K562 (cell line): ENCODE measurements at regions not wholly inside any gene's neighbourhood (a gene's known extent, or its start where the extent isn't known, plus 50 kb on each side); places are given as distances from the start of the nearest gene placed in this dataset.

Source experiments
- ATAC-seq: fragments of 200-7000 bp; cut with Tn5 transposase; 3 replicates; pipeline ENCODE4 v1.9.1; 2020; ENCODE audit warnings: moderate library complexity
- BruUV-seq: library from RNA; stranded (reverse); fragments of 400-500 nt; replicated peaks from 2 replicates; lab custom pipeline; 2021; lab: Mats Ljungman, UMichigan
- CTCF ChIA-PET: fragments of 300-600 bp; formaldehyde crosslinking; extraction: SDS; loops from one replicate; lab custom pipeline; 2021; ENCODE audit warnings: low intra/inter-chr PET ratio; lab: Yijun Ruan, JAX
- POLR2A ChIA-PET: fragments of 300-600, 350-650 bp; sonication (Branson Sonifier 250); formaldehyde crosslinking; extraction: SDS; loops from one replicate; lab custom pipeline; 2021; ENCODE audit warnings: antibody characterized with exemption, inconsistent platforms; lab: Yijun Ruan, JAX
- DNase-seq, 4 experiments: peaks; one replicate each; pipeline versions ENCODE4 v3.0.0 to v3.0.0-alpha.2; 2011 to 2018; ENCODE audit warnings: low spot score in 3 of 4, mixed read lengths in 3 of 4; ENCODE audit errors: extremely low read depth in 1 of 4
- FAIRE-seq: peaks from 2 replicates; lab custom pipeline; 2011; peaks lifted over from hg19 to GRCh38; lab: Jason Lieb, UNC
- H2AFZ ChIP-seq: 2 replicates; pipeline ENCODE4 v1.6.0; 2011; ENCODE audit warnings: low read depth, low read length, control low read depth, inconsistent platforms
- H3K27ac ChIP-seq: fragments of 200-600 bp; 3 replicates; pipeline ENCODE4 v1.8.0; 2011; ENCODE audit warnings: low read depth, mild to moderate bottlenecking, control low read depth, inconsistent platforms, low read length, moderate library complexity, mixed read lengths; ENCODE audit errors: extremely low read depth
- H3K27me3 ChIP-seq, 2 experiments: fragments of 300-600 bp in 1 of 2; 2 replicates in 1 of 2; 3 replicates in 1 of 2; pipeline versions ENCODE4 v1.6.0 to v1.8.0; 2011; ENCODE audit warnings: inconsistent platforms in 2 of 2, low read length in 2 of 2, mild to moderate bottlenecking in 1 of 2, mixed read lengths in 1 of 2, moderate library complexity in 1 of 2; ENCODE audit not compliant: control insufficient read depth in 2 of 2, insufficient read depth in 2 of 2
- H3K36me3 ChIP-seq: fragments of 300-600 bp; 3 replicates; pipeline ENCODE4 v1.8.0; 2011; ENCODE audit warnings: mild to moderate bottlenecking, low read length, inconsistent platforms; ENCODE audit not compliant: control insufficient read depth, insufficient read depth
- H3K4me1 ChIP-seq, 2 experiments: fragments of 200-600 bp in 1 of 2; replicated peaks in 1 of 2; 2 replicates in 1 of 2; 3 replicates in 1 of 2; pipeline versions ENCODE4 v1.5.1 to v1.8.0; 2011; ENCODE audit warnings: inconsistent platforms in 2 of 2, low read length in 2 of 2, mild to moderate bottlenecking in 1 of 2, mixed read lengths in 1 of 2, moderate library complexity in 1 of 2; ENCODE audit not compliant: control insufficient read depth in 2 of 2, insufficient read depth in 2 of 2
- H3K4me2 ChIP-seq: 2 replicates; pipeline ENCODE4 v1.6.1; 2011; ENCODE audit warnings: low read length, control low read depth, inconsistent platforms, mixed read lengths; ENCODE audit not compliant: insufficient read depth
- H3K4me3 ChIP-seq: fragments of 200-600 bp; sonication (generic), shearing (Covaris generic); 2 replicates; pipeline ENCODE4 v1.5.1; 2016; ENCODE audit warnings: control low read depth, inconsistent platforms
- H3K79me2 ChIP-seq: fragments of 200-600 bp; 3 replicates; pipeline ENCODE4 v1.8.0; 2011; ENCODE audit warnings: low read length, inconsistent platforms; ENCODE audit not compliant: control insufficient read depth, insufficient read depth
- H3K9ac ChIP-seq, 2 experiments: 2 replicates each; pipeline versions ENCODE4 v1.6.0 to v1.6.1; 2011; ENCODE audit warnings: low read depth in 2 of 2, low read length in 2 of 2, control low read depth in 1 of 2, inconsistent platforms in 1 of 2, mild to moderate bottlenecking in 1 of 2, mixed read lengths in 1 of 2; ENCODE audit not compliant: insufficient read depth in 1 of 2
- H3K9me1 ChIP-seq: one replicate; pipeline ENCODE4 v1.6.0; 2011; ENCODE audit warnings: inconsistent platforms, mild to moderate bottlenecking, low read length, moderate library complexity; ENCODE audit not compliant: control insufficient read depth, insufficient read depth
- H3K9me3 ChIP-seq: replicated peaks from 2 replicates; pipeline ENCODE4 v1.5.1; 2011; ENCODE audit warnings: low read depth, low read length, inconsistent platforms; ENCODE audit not compliant: control insufficient read depth, insufficient read depth
- H4K20me1 ChIP-seq: replicated peaks from 2 replicates; pipeline ENCODE4 v1.6.1; 2011; ENCODE audit warnings: low read length, inconsistent platforms, mixed read lengths; ENCODE audit not compliant: control insufficient read depth, insufficient read depth
- EZH2 ChIP-seq: IDR thresholded peaks from 2 replicates; pipeline ENCODE4 v1.6.1; 2012; ENCODE audit warnings: low read depth, mild to moderate bottlenecking, inconsistent platforms, low read length, borderline replicate concordance
- PBX2 ChIP-seq, 2 experiments: IDR thresholded peaks in 1 of 2; conservative IDR thresholded peaks in 1 of 2; 2 replicates each; pipeline ENCODE4 v1.6.1; 2016; ENCODE audit warnings: low read depth in 2 of 2, mild to moderate bottlenecking in 1 of 2, missing compliant biosample characterization in 1 of 2, missing genetic modification characterization in 1 of 2, moderate library complexity in 1 of 2
- POLR2AphosphoS5 ChIP-seq: IDR thresholded peaks from 2 replicates; pipeline ENCODE4 v1.6.1; 2011; ENCODE audit warnings: mild to moderate bottlenecking, low read depth, low read length, moderate library complexity; ENCODE audit not compliant: control insufficient read depth, insufficient read depth
- ZNF274 ChIP-seq: IDR thresholded peaks from 2 replicates; pipeline ENCODE4 v1.6.1; 2011; ENCODE audit warnings: low read depth, mild to moderate bottlenecking, low read length, moderate library complexity, borderline replicate concordance
- WGBS: fragments of 100-300 bp; shearing (Covaris generic); methylation state at CpG from one replicate; pipeline ENCODE4 v1.1.6; 2016; ENCODE audit warnings: low coverage, mixed read lengths; ENCODE audit not compliant: insufficient coverage; ENCODE audit errors: missing lambda C conversion rate; 5-methylcytosine and 5-hydroxymethylcytosine counted together
- in situ Hi-C: fragments of 300-500 bp; cut with MboI; formaldehyde crosslinking; loops from 4 replicates; pipeline ENCODE4 v1.15.0; 2018; ENCODE audit warnings: inconsistent platforms, mixed read lengths
- intact Hi-C: fragments of 100-400 bp; cut with micrococcal nuclease; formaldehyde crosslinking; loops from 2 replicates; pipeline ENCODE4 v1.14.2; 2022

GRCh38 chr6:44561832-44562665, 174.5 kb downstream of the CDC5L start:
- in situ Hi-C loops = no loop called here
- no peak for ATAC-seq
- CTCF ChIA-PET = interaction anchor here (0.5 kb wide), 1 partner anchor 16 kb away, joined by 4 read pairs; no protein-coding TSS in a partner anchor

More at GRCh38 chr6:44561832-44562665, 174.5 kb downstream of the CDC5L start:
- DNase-seq (no peak), FAIRE-seq (no peak)
- intact Hi-C loops = loop anchor here (10.0 kb wide), 1 partner anchor 87 kb away; no protein-coding TSS in a partner anchor
- Histone ChIP-seq H3K9me1 (no peaks in the 10 kb centered on the region), H3K4me3 (no peak overlapping the region), H3K79me2 (no peaks in the 10 kb centered on the region), H3K27me3 (peaks cover 31 to 51% of the 10 kb centered on the region in 2 experiments), H3K36me3 (no peaks in the 10 kb centered on the region), H2AFZ (no peak overlapping the region), H3K9me3 (no peaks in the 10 kb centered on the region), H4K20me1 (0 out of 2 replicates have a peak, but pooled peaks cover 5% of the 10 kb centered on the region), H3K9ac (no peak overlapping the region), H3K4me1 (no peaks in the 10 kb centered on the region), H3K27ac (no peak overlapping the region), H3K4me2 (no peak overlapping the region)
- WGBS = 0% methylated on average over 8 of the region's 8 CpGs
- TF ChIP-seq POLR2AphosphoS5 = no peak
- TF ChIP-seq PBX2 (CRISPR knock-in tag; IDR thresholded peaks at IDR 0.05; ENCODE audit: low read depth) = no peak
- TF ChIP-seq PBX2 (tag; conservative IDR thresholded peaks at IDR 0.05; ENCODE audit: low read depth) = no peak
- no peak for TF ChIP-seq ZNF274
- TF ChIP-seq EZH2 = 0 out of 2 replicates have a peak, but pooled peaks have one; percentile 84
- no TSS peak for BruUV-seq
- POLR2A ChIA-PET = interaction anchor here (1.1 kb wide), 1 partner anchor 8 kb away, joined by 5 read pairs; no protein-coding TSS in a partner anchor
